Chondrocyte (in vitro differentiated cells): ENCODE measurements at regions not wholly inside any gene's neighbourhood (a gene's known extent, or its start where the extent isn't known, plus 50 kb on each side); places are given as distances from the start of the nearest gene placed in this dataset.

Experiments used
- DNase-seq: peaks from one replicate; pipeline ENCODE4 v3.0.0; 2021; ENCODE audit warnings: mixed read lengths, low spot score
- H3K27ac Mint-ChIP-seq: one replicate; pipeline ENCODE4 v1.8.0; 2021; ENCODE audit warnings: mild to moderate bottlenecking, moderate library complexity, mixed read lengths; ENCODE audit not compliant: unreplicated experiment
- H3K27me3 Mint-ChIP-seq: 2 replicates; pipeline ENCODE4 v1.8.0; 2021; ENCODE audit warnings: low read depth, mixed read lengths
- H3K36me3 Mint-ChIP-seq: 2 replicates; pipeline ENCODE4 v1.8.0; 2021; ENCODE audit warnings: low read depth, mixed read lengths
- H3K4me1 Mint-ChIP-seq: 2 replicates; pipeline ENCODE4 v1.8.0; 2021; ENCODE audit warnings: low read depth, mild to moderate bottlenecking, mixed read lengths
- H3K4me3 Mint-ChIP-seq: one replicate; pipeline ENCODE4 v1.8.0; 2021; ENCODE audit warnings: mild to moderate bottlenecking, moderate library complexity, mixed read lengths; ENCODE audit not compliant: unreplicated experiment
- H3K9me3 Mint-ChIP-seq: 2 replicates; pipeline ENCODE4 v1.8.0; 2021; ENCODE audit warnings: low read depth, mixed read lengths
- CTCF ChIP-seq: fragments of 200-600 bp; sonication (generic); IDR thresholded peaks from 2 replicates; pipeline ENCODE4 v1.5.0; 2021; ENCODE audit warnings: antibody characterized with exemption, mild to moderate bottlenecking, moderate library complexity

GRCh38 chr1:212192261-212192998 is 92.8 kb upstream of the PPP2R5A start:
- Mint-ChIP-seq H3K36me3 (no peaks in the 10 kb centered on the region), H3K27me3 (no peaks in the 10 kb centered on the region), H3K27ac (no peak overlapping the region), H3K4me1 (peaks cover 6% of the 10 kb centered on the region), H3K4me3 (no peak overlapping the region), H3K9me3 (peaks cover 7% of the 10 kb centered on the region)
- DNase-seq: no peak
- no peak for TF ChIP-seq CTCF

GRCh38 chr1:212196355-212196754 is 88.9 kb upstream of the PPP2R5A start:
- H3K4me1 Mint-ChIP-seq: no peaks in the 10 kb centered on the region
- H3K36me3 Mint-ChIP-seq: peaks cover 2% of the 10 kb centered on the region
- H3K4me3 Mint-ChIP-seq: no peak overlapping the region
- peaks cover 11% of the 10 kb centered on the region for H3K9me3 Mint-ChIP-seq
- H3K27me3 Mint-ChIP-seq: no peaks in the 10 kb centered on the region
- no peak for TF ChIP-seq CTCF
- no peak for DNase-seq
- H3K27ac Mint-ChIP-seq: no peak overlapping the region

- Mint-ChIP-seq H3K36me3 (peaks cover 2% of the 10 kb centered on the region), H3K9me3 (peaks cover 4% of the 10 kb centered on the region), H3K4me1 (no peaks in the 10 kb centered on the region), H3K27me3 (no peaks in the 10 kb centered on the region), H3K27ac (no peak overlapping the region), H3K4me3 (no peak overlapping the region)
- DNase-seq: no peak
- TF ChIP-seq CTCF: no peak
Observed at GRCh38 chr1:212201461-212201860, 83.7 kb upstream of the PPP2R5A start.

GRCh38 chr1:212203630-212204029 is 81.6 kb upstream of the PPP2R5A start:
- no peak overlapping the region for H3K4me3 Mint-ChIP-seq
- H3K4me1 Mint-ChIP-seq: no peaks in the 10 kb centered on the region
- no peak overlapping the region for H3K27ac Mint-ChIP-seq
- peaks cover 4% of the 10 kb centered on the region for H3K9me3 Mint-ChIP-seq
- peaks cover 2% of the 10 kb centered on the region for H3K36me3 Mint-ChIP-seq
- TF ChIP-seq CTCF: no peak
- no peaks in the 10 kb centered on the region for H3K27me3 Mint-ChIP-seq
- no peak for DNase-seq

- Mint-ChIP-seq H3K4me3 (no peak overlapping the region), H3K4me1 (no peaks in the 10 kb centered on the region), H3K27me3 (no peaks in the 10 kb centered on the region), H3K27ac (no peak overlapping the region), H3K9me3 (peaks cover 4% of the 10 kb centered on the region), H3K36me3 (peaks cover 2% of the 10 kb centered on the region)
- no peak for TF ChIP-seq CTCF
- DNase-seq: no peak
Observed at GRCh38 chr1:212205006-212205405, 80.2 kb upstream of the PPP2R5A start.
